Skin of body (tissue), 1 donor: ENCODE measurements at regions not wholly inside any gene's neighbourhood (a gene's known extent, or its start where the extent isn't known, plus 50 kb on each side); places are given as distances from the start of the nearest gene placed in this dataset.
"Not testable (repeated sequence)": the region's sequence is repeated elsewhere in the genome, so short reads cannot be mapped to it uniquely, and the experiment has no call there.

Source experiments
- DNase-seq: peaks from one replicate; lab custom pipeline; 2025; lab: John Stamatoyannopoulos, UW

DNA sequence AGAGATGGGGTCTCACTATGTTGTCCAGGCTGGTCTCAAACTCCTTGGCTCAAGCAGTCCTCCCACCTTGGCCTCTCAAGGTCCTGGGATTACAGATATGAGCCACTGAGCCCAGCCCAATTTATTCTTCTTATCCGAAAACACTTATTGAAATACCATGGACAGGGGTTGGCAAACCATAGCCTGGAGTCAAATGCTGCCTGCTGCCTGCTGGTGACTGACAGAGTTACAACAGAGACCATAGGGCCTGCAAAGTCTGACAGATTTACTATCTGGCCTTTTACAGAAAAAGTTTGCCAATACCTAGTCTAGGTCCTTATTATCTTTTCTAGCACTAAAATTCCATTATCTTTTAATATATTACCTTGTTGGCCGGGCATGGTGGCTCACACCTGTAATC, 87.1 kb upstream of the ZNF281 start:
- no peak for DNase-seq

DNA sequence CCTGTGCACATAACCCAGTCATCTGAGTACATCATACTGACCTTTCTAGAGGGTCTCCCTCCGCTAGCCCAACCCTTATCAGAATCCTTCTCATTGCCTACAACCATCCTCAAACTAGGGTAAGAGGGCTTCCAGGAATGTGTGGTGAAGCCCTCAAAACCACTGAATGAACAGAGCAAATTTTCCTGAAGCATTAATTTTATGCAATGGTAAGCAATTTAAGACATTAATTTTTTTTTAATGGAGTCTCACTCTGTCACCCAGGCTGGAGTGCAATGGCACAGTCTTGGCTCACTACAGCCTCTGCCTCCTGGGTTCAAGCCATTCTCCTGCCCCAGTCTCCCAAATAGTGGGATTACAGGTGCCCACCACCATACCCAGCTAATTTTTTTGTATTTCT, 86.1 kb upstream of the ZNF281 start:
- DNase-seq, result no peak

DNA sequence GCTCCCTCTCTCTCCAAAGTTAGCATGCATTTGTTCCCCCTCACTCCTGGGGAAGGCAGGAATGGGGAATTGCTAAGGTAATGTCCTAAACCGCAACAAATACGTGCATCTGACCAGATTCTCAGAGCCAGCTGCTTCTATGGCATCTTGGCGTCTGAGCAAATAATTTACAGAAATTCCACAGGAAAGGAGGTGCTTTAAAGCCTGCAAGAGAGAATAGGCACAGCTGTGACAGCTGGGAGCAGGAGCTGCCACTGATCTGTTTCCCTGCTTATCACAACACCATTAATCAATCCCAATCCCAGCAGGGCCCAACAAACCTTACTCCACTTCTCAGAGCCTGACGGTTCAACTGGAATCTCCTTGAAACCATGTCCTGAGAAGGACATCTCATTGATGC, 83.5 kb upstream of the ZNF281 start:
- DNase-seq, result no peak

DNA sequence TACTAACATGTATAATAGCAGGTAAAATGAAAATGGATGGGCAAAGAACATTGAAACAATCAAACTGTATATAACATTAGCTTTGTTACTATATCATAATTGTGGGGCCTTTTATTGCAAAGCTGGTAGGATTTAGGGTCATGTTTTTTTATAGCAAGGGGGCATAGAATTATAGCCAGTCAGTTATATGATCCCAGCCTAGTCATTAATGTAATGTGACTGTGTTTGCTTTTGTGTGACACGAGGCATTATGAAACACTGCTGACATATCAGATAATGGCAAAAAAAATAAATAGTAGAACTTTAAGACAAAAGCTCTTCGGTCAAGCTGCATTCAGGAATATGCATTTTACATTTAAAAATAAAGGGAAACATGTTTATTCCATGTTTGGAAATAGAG, 81.3 kb upstream of the ZNF281 start:
- DNase-seq, result no peak

- DNase-seq, result no peak
Measured at GRCh38 chr1:200490183-200490582, 80.3 kb upstream of the ZNF281 start.

GRCh38 chr1:200488375-200489165, 78.7 kb upstream of the ZNF281 start:
- peak; percentile 35 for DNase-seq

DNA sequence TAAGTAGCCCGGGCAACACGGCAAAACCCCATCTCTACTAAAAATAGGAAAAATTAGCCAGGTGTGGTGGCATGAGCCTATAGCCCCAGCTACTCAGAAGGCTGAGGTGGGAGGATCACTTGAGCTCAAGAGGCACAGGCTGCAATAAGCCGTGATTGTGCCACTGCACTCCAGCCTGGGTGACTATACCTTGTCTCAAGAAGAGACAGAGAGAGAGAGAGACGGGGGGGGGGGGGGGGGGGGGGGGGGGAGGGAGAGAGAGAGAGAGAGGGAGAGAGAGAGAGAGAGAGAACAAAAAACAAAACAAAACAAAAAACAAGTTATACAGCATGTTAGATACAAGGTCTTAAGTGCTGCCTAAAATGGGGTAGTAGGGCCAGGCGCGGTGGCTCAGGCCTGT, 77.8 kb upstream of the ZNF281 start:
- DNase-seq, result peak; percentile 97

DNA sequence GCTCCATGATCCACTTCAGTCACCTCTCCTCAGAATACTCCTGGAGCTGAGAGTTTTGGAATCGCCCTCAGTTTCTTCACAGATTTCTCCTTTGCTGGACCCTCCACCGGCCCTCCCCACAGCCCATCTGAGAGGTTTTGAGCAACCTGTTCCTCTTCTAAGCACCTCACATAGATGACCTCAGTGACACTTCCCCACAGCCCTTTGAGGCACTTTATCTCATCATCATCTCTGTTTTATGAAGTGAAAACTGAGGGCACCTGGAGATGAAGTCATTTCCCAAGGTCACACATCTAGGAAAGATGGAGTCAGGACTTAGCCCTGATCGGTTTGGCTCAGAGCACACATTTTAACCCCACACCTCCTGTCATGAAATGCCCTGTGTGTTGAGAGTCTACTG, 76.8 kb upstream of the ZNF281 start:
- no peak for DNase-seq

DNA sequence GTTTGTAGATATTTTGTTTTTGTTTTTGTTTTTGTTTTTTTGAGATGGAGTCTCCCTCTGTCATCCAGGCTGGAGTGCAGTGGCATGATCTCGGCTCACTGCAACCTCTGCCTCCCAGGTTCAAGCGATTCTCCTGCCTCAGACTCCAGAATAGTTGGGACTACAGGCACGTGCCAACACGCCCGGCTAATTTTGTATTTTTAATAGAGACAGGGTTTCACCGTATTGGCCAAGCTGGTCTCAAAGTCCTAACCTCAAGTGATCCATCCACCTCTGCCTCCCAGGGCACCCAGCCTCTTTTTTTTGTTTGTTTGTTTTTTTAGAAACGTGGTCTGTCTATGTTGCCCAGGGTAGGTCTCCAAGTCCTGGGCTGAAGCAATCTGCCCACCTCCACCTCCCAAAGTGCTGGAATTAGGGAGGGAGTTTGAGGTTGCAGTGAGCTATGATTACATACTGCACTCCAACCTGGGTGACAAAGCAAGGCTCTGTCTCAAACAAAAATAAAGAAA, 74.7 kb upstream of the ZNF281 start:
- DNase-seq, result not testable (repeated sequence)

GRCh38 chr1:200483491-200484143, 73.8 kb upstream of the ZNF281 start:
- peak; percentile 48 for DNase-seq

- no peak for DNase-seq
Measured at GRCh38 chr1:200480964-200481363, 71.1 kb upstream of the ZNF281 start.

GRCh38 chr1:200479816-200480215, 70.0 kb upstream of the ZNF281 start:
- DNase-seq, result no peak

GRCh38 chr1:200478945-200479558, 69.2 kb upstream of the ZNF281 start:
- no peak for DNase-seq

- DNase-seq, result no peak
Measured at GRCh38 chr1:200478239-200478623, 68.4 kb upstream of the ZNF281 start.

DNA sequence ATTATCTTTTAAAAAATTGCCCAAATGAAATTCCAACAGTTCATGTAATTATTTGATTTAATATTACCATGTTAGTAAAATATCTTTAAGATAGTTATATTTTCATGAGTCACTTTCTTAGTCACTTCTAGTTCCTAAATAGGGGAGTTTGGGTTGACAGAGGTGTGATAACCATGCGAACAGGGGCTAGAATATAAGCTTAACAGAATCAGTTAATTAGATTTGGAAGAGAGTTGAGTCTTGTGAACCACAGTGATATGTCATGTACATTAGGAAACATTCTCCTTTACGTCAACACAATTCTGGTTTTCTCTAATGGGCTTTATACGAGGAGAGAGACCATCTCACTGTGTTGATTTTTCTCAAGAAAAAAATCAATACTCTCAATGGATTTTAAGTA, 64.8 kb upstream of the ZNF281 start:
- DNase-seq, result no peak

GRCh38 chr1:200473698-200474371, 64.0 kb upstream of the ZNF281 start:
- no peak for DNase-seq

DNA sequence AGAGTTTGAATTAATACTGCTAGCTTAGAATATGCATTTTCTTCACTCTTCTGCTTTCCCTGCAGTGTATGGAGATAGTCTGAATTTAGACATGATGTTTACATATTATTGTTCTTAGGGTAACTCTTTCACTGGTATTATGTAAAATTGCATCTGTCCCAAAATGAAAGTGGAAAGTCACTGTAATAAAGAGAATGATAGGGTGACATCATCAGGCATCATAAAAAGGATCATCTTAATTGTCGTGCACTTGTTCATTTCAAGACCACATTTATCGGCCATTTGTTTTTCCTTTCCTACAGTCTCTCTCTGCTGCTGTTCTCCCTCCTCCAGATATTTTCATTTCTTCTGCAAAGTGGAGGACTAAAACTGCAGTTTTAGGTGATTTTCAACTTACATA, 61.9 kb upstream of the ZNF281 start:
- no peak for DNase-seq

DNA sequence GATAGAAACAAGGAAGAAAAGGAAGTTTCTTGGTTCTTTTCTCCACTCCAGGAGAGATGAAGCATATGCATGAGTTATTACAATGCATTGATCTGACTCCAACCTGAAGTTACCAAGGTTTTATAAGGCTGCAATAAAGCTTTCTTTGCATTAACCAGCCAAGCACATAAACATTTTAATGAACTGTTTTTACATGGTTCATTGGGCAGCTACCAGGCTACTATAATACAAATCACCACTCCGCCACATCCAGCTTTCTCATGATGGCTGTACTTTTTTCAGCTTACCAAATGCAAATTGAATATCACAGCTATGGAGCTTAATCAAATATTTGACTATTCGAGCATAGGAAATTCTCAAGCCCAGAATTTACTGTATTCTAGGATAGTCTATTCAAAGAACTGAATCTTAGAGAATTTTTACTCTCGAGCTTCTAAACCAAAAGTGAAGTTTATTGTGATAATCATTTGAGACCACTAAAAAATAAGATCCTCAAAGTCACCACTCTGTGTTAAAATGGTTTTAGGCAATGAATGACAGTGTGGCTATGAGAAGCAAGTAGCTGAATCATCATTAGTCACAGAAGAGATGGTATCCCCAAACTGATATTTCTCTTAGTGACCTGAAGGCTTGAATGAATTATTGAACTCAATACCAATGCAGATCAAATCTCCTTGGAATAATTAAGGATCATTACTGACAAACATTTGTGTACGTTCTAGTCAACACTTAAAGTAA, 58.6 kb upstream of the ZNF281 start:
- no peak for DNase-seq

DNA sequence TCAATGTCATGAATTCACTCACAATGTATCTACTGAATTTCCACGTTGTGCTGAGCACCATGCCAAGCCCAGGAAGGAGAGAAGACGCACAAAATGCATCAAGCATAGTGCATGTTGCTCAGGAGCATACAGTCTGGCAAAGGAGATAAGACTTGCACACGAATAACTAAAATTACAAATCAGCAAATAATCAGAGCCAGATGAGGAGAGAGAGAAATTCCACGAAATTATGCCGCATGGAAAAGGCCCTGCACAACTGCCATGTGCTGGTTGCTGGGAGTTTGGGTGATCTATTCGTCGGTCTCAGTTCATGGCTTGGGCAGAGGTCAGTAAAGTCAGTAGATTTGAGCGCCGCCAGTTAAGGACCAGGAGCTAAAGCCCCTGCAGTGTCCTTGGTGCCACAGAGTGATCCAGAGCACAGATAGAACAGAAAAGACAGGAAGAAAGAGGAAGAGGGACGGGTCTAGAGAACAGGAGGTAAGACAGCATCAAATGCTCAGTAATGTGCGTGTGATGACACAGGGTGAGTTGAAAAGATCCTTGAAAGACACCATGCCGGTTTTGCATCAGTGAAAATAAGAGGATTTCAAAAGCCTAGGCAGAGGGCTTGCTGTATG, 55.1 kb upstream of the ZNF281 start:
- DNase-seq, result no peak
